ENCODE measurements at regions not wholly inside any gene's neighbourhood (a gene's known extent, or its start where the extent isn't known, plus 50 kb on each side); places are given as distances from the start of the nearest gene placed in this dataset.

- Mint-ChIP-seq H3K4me1 (ENCODE audit: low read depth, unreplicated experiment) (peaks cover 4% of the 10 kb centered on the region), H3K4me3 (ENCODE audit: unreplicated experiment) (no peak overlapping the region), H3K36me3 (ENCODE audit: unreplicated experiment) (no peaks in the 10 kb centered on the region), H3K9me3 (ENCODE audit: unreplicated experiment) (no peaks in the 10 kb centered on the region), H3K27me3 (ENCODE audit: unreplicated experiment) (no peaks in the 10 kb centered on the region), H3K27ac (ENCODE audit: unreplicated experiment) (no peak overlapping the region)
- TF ChIP-seq, protein P1, sequence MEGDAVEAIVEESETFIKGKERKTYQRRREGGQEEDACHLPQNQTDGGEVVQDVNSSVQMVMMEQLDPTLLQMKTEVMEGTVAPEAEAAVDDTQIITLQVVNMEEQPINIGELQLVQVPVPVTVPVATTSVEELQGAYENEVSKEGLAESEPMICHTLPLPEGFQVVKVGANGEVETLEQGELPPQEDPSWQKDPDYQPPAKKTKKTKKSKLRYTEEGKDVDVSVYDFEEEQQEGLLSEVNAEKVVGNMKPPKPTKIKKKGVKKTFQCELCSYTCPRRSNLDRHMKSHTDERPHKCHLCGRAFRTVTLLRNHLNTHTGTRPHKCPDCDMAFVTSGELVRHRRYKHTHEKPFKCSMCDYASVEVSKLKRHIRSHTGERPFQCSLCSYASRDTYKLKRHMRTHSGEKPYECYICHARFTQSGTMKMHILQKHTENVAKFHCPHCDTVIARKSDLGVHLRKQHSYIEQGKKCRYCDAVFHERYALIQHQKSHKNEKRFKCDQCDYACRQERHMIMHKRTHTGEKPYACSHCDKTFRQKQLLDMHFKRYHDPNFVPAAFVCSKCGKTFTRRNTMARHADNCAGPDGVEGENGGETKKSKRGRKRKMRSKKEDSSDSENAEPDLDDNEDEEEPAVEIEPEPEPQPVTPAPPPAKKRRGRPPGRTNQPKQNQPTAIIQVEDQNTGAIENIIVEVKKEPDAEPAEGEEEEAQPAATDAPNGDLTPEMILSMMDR (IDR thresholded peaks at IDR 0.05; ENCODE audit: partially characterized antibody, unreplicated experiment) = no peak
- no peak for DNase-seq
Observed at GRCh38 chr16:17015702-17016101, 455.1 kb downstream of the XYLT1 start.

GRCh38 chr16:17017442-17017841, 453.3 kb downstream of the XYLT1 start:
- H3K36me3 Mint-ChIP-seq (ENCODE audit: unreplicated experiment) = no peaks in the 10 kb centered on the region
- no peak overlapping the region for H3K4me3 Mint-ChIP-seq (ENCODE audit: unreplicated experiment)
- H3K4me1 Mint-ChIP-seq (ENCODE audit: low read depth, unreplicated experiment) = peaks cover 4% of the 10 kb centered on the region
- no peak for DNase-seq
- no peaks in the 10 kb centered on the region for H3K27me3 Mint-ChIP-seq (ENCODE audit: unreplicated experiment)
- TF ChIP-seq, protein P1 (IDR thresholded peaks at IDR 0.05; ENCODE audit: partially characterized antibody, unreplicated experiment) = no peak
- no peaks in the 10 kb centered on the region for H3K9me3 Mint-ChIP-seq (ENCODE audit: unreplicated experiment)
- H3K27ac Mint-ChIP-seq (ENCODE audit: unreplicated experiment) = no peak overlapping the region

DNA sequence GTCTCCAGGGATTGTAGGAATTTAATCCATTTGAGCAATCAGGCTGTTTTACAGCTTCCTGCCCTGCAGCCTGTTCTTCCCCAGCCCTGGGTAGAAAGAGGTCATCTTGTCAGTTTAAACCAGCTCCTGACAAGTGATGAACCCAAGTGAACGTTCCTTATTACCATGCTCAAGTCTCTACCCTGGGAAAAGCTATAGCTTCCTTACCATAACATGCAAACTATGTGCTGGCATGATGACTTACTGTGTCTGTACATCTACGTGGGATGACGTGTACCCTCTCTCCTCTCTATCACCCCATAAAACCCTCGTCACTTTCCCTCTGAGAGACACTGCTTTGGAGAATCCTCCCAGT, 452.2 kb downstream of the XYLT1 start:
- H3K4me3 Mint-ChIP-seq (ENCODE audit: unreplicated experiment) = no peak overlapping the region
- H3K36me3 Mint-ChIP-seq (ENCODE audit: unreplicated experiment) = no peaks in the 10 kb centered on the region
- H3K9me3 Mint-ChIP-seq (ENCODE audit: unreplicated experiment) = no peaks in the 10 kb centered on the region
- H3K4me1 Mint-ChIP-seq (ENCODE audit: low read depth, unreplicated experiment) = peaks cover 4% of the 10 kb centered on the region
- H3K27ac Mint-ChIP-seq (ENCODE audit: unreplicated experiment) = no peak overlapping the region
- TF ChIP-seq, protein P1 (IDR thresholded peaks at IDR 0.05; ENCODE audit: partially characterized antibody, unreplicated experiment) = no peak
- no peaks in the 10 kb centered on the region for H3K27me3 Mint-ChIP-seq (ENCODE audit: unreplicated experiment)
- DNase-seq = no peak

- no peak for DNase-seq
- H3K27me3 Mint-ChIP-seq (ENCODE audit: unreplicated experiment) = no peaks in the 10 kb centered on the region
- no peaks in the 10 kb centered on the region for H3K36me3 Mint-ChIP-seq (ENCODE audit: unreplicated experiment)
- TF ChIP-seq, protein P1 (IDR thresholded peaks at IDR 0.05; ENCODE audit: partially characterized antibody, unreplicated experiment) = no peak
- H3K4me3 Mint-ChIP-seq (ENCODE audit: unreplicated experiment) = no peak overlapping the region
- H3K4me1 Mint-ChIP-seq (ENCODE audit: low read depth, unreplicated experiment) = no peaks in the 10 kb centered on the region
- no peaks in the 10 kb centered on the region for H3K9me3 Mint-ChIP-seq (ENCODE audit: unreplicated experiment)
- no peak overlapping the region for H3K27ac Mint-ChIP-seq (ENCODE audit: unreplicated experiment)
Observed at GRCh38 chr16:17019366-17019765, 451.4 kb downstream of the XYLT1 start.

DNA sequence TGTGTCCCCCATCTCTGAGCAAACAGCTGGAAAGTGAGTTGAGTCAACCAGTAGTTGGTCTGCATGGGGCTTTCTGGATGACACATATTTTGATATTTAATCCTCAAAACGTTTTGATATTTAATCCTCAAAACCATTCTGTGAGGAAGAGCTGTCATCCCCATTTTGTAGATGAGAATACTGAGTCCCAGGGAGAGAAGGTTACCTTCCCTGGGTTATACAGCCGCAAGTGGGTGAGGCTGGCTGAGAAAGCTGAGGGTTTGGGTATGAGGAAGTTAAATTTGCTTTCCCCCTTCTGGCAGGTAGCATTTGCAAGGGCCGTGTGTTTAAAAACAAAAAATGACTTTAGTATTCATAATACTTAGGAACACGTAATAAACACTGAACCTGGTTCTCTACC, 447.2 kb downstream of the XYLT1 start:
- TF ChIP-seq, protein P1 (IDR thresholded peaks at IDR 0.05; ENCODE audit: partially characterized antibody, unreplicated experiment) = no peak
- H3K9me3 Mint-ChIP-seq (ENCODE audit: unreplicated experiment) = no peaks in the 10 kb centered on the region
- no peaks in the 10 kb centered on the region for H3K36me3 Mint-ChIP-seq (ENCODE audit: unreplicated experiment)
- no peak overlapping the region for H3K27ac Mint-ChIP-seq (ENCODE audit: unreplicated experiment)
- no peaks in the 10 kb centered on the region for H3K27me3 Mint-ChIP-seq (ENCODE audit: unreplicated experiment)
- no peak overlapping the region for H3K4me3 Mint-ChIP-seq (ENCODE audit: unreplicated experiment)
- H3K4me1 Mint-ChIP-seq (ENCODE audit: low read depth, unreplicated experiment) = no peaks in the 10 kb centered on the region
- no peak for DNase-seq
